GM06990 (cell line): ENCODE measurements at regions not wholly inside any gene's neighbourhood (a gene's known extent, or its start where the extent isn't known, plus 50 kb on each side); places are given as distances from the start of the nearest gene placed in this dataset.

ENCODE experiments used
- DNase-seq: peaks from one replicate; pipeline ENCODE4 v3.0.0-alpha.2; 2011; ENCODE audit not compliant: insufficient read length; ENCODE audit errors: extremely low read depth
- H3K27me3 ChIP-seq: replicated peaks from 2 replicates; pipeline ENCODE4 v1.6.0; 2011; ENCODE audit warnings: low read length; ENCODE audit not compliant: control insufficient read depth, insufficient read depth
- H3K36me3 ChIP-seq: 2 replicates; pipeline ENCODE4 v1.5.1; 2011; ENCODE audit warnings: low read length; ENCODE audit not compliant: control insufficient read depth, insufficient read depth
- H3K4me3 ChIP-seq: replicated peaks from 2 replicates; pipeline ENCODE4 v1.5.1; 2011; ENCODE audit warnings: low read depth, mild to moderate bottlenecking, control low read depth, low read length
- TF ChIP-seq, protein P1 (sequence below): IDR thresholded peaks from 2 replicates; pipeline ENCODE4 v1.5.1; 2011; ENCODE audit warnings: low read length, control low read depth, mild to moderate bottlenecking, inconsistent platforms; ENCODE audit not compliant: insufficient read depth, poor library complexity, severe bottlenecking

DNA sequence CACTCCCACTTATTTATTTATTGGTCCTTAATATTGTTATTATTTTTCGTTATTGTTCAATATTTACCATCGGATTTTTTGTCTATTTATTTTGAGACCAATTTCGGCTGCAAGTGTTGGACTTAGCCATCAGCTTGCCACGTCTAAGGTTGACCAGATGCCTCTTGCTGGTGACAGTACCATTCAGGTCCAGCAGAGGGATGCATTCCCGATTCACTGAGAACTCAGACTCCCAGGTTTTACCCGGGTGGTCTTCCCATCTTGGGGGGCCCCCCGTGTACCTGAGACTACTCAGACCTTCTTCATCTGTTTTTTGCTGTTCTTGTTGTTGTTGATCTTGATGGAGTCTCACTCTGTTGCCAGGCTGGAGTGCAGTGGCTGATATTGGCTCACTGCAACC is 1435.2 kb downstream of the UQCRFS1 start:
- TF ChIP-seq, protein P1, sequence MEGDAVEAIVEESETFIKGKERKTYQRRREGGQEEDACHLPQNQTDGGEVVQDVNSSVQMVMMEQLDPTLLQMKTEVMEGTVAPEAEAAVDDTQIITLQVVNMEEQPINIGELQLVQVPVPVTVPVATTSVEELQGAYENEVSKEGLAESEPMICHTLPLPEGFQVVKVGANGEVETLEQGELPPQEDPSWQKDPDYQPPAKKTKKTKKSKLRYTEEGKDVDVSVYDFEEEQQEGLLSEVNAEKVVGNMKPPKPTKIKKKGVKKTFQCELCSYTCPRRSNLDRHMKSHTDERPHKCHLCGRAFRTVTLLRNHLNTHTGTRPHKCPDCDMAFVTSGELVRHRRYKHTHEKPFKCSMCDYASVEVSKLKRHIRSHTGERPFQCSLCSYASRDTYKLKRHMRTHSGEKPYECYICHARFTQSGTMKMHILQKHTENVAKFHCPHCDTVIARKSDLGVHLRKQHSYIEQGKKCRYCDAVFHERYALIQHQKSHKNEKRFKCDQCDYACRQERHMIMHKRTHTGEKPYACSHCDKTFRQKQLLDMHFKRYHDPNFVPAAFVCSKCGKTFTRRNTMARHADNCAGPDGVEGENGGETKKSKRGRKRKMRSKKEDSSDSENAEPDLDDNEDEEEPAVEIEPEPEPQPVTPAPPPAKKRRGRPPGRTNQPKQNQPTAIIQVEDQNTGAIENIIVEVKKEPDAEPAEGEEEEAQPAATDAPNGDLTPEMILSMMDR: peak; percentile 19
- DNase-seq: no peak
- Histone ChIP-seq H3K36me3 (peaks cover 1% of the 10 kb centered on the region; the same call in 1 of the 2 replicates), H3K4me3 (no peak overlapping the region), H3K27me3 (no peaks in the 10 kb centered on the region)

DNA sequence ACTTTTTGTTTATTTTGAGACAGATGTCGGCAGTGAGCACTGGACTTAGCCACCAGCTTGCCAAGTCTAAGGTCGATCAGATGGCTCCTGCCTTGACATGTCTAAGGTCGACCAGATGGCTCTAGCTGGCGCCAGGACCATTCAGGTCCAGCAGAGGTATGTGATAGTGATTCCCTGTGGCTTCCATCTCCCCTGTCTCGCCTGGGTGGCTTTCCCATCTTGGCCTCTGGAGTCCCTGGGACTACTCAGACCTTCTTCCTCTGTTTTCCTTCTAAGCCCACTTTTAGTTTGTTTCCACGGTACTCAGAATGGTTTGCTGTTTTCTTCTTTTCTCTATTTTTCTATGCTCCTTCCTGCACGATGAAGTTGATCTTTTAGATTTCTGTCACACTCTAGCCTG is 1435.7 kb downstream of the UQCRFS1 start:
- DNase-seq: no peak
- TF ChIP-seq, protein P1: no peak
- H3K27me3 ChIP-seq: no peaks in the 10 kb centered on the region
- peaks cover 1% of the 10 kb centered on the region; the same call in 1 of the 2 replicates for H3K36me3 ChIP-seq
- H3K4me3 ChIP-seq: no peak overlapping the region

DNA sequence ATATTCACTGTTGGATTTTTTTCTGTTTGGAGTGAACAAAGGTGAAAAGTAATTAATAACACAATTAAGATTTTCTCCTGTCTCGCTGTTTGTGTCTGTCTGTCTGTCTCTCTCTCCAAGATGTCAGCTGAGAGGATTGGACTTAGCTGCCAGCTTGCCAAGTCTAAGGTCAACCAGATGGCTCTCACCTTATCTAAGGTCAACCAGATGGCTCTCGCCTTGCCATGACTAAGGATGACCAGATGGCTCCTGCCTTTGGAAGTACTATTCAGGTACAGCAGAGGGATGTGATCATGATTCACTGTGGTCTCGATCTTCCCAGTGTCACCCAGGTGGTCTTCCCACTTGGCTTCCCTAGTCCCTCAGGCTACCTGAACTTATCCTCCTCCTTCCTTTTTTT is 1436.4 kb downstream of the UQCRFS1 start:
- no peak for DNase-seq
- H3K27me3 ChIP-seq: no peaks in the 10 kb centered on the region
- TF ChIP-seq, protein P1: no peak
- H3K36me3 ChIP-seq: peaks cover 1% of the 10 kb centered on the region; the same call in 1 of the 2 replicates
- no peak overlapping the region for H3K4me3 ChIP-seq

DNA sequence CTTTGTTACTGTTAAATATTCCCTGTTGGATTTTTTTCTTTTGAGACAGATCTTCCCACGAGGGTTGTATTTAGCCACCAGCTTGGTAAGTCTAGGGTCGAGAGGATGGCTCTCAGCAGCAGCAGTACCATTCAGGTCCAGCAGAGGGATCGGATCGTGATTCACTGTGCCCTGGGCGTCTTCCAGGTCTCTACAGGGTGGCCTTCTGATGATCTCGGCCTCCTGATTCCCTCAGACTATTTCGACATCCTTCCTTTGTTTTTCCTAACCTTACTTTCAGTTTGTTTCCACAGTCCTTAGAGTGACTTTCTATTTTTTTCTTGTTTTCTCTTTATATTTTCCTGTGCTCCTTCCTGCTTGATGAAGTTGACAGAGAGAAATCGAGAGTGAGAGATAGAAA is 1436.9 kb downstream of the UQCRFS1 start:
- DNase-seq: no peak
- Histone ChIP-seq H3K36me3 (peaks cover 1% of the 10 kb centered on the region; the same call in 1 of the 2 replicates), H3K27me3 (no peaks in the 10 kb centered on the region), H3K4me3 (no peak overlapping the region)
- TF ChIP-seq, protein P1: peak; percentile 16

DNA sequence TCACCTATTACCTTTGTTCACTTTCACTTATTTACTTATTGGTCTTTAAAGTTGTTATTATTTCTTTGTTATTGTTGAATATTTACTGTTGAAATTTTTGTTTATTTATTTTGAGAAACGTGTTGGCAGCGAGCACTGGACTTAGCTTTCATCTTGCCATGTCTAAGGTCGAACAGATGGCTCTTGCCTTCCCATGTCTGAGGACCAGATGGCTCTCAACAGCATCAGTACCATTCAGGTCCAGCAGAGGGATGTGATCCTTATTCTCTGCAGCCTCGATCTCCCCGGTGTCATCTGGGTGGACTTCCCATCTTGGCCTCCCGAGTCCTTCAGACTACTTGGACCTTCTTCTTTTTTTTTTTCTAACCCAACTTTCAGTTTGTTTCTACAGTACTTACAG is 1437.6 kb downstream of the UQCRFS1 start:
- DNase-seq: no peak
- Histone ChIP-seq H3K36me3 (peaks cover 1% of the 10 kb centered on the region; the same call in 1 of the 2 replicates), H3K27me3 (no peaks in the 10 kb centered on the region)

More for the DNA sequence above, 1437.6 kb downstream of the UQCRFS1 start:
- no peak overlapping the region for H3K4me3 ChIP-seq
- TF ChIP-seq, protein P1: peak; percentile 3
